GM18868 (cell line): ENCODE measurements at regions not wholly inside any gene's neighbourhood (a gene's known extent, or its start where the extent isn't known, plus 50 kb on each side); places are given as distances from the start of the nearest gene placed in this dataset.
A peak's percentile ranks its signal among the peaks of the same experiment; 100 is the strongest.

Source experiments
- ATAC-seq: cut with Tn5 transposase; IDR thresholded peaks from one replicate; pipeline ENCODE4 v1.9.1; 2021; ENCODE audit warnings: mild to moderate bottlenecking, moderate library complexity; ENCODE audit not compliant: unreplicated experiment

DNA sequence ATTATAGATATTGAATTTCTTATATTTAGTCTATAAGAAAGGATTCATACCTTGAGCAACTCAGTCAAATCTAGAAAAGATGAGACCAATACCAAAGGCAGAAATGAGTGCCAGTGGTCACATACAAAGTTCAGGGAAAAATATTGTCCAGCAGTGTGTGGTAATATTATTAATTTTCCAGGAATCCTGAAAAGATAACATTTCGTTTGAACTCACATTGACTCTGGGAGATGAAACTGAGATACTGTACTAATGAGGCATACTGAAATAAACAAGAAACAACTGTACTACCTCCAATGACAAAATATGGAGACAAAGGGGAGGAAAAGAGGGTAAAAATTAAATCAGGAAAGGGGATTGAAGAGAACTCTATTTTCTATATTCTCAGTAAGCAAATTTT lies 212.4 kb downstream of the TRAM1L1 start:
- ATAC-seq = no peak

DNA sequence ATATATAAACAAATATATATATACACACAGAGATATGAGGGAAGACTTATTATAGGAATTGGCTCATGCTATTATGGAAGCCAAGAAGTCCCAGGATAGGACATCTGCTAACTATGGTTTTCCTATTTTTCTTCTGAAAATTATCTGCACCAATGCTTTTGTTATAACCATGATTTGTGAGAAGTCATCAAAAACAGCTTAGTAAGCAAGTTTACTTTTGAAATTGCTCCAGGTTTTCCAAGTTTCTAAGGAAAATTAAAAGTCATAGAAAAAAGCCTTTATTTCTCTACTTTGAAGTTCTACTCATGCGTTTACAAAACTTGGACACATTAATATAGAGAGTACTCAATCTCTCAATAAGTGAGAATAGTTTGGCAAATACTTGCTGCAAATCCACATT lies 213.1 kb downstream of the TRAM1L1 start:
- ATAC-seq = no peak

DNA sequence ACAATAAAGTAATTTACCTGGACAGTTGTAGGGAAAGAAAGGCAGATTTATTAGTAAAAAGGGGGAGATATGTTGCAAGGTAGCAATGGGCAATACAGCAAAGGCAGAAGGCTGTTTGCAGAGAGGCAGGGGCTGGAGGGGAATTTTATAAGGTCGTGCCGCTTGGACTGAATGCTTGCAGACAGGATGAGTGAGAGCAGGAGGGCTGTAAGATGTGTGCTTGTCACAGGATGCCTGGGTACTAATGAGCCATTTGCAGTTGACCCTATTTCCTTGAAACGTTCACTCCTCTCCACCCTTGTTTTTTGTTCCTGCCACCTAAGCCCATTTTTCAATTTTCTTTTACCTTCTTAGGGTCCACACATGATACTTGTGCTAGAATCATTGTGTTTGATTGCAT lies 214.7 kb downstream of the TRAM1L1 start:
- ATAC-seq = no peak

DNA sequence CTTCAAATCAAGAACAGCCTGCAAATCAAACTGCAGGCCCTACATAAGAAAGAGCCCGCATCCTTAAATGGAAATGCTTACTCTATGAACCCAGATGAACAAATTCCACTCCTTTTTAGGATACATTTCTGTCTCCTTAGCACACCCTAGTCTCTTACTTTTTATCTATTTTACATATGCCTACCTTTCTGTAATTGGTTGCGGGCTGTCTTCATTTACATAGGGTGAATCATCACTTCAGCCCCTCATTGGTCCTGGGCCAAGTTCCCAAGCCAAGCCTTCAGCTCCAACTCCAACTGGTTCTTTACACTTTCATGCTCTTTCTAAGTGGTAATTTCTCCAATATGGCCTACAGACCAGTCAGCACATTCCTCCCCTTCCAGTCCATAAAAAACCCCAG lies 219.3 kb downstream of the TRAM1L1 start:
- ATAC-seq = no peak

DNA sequence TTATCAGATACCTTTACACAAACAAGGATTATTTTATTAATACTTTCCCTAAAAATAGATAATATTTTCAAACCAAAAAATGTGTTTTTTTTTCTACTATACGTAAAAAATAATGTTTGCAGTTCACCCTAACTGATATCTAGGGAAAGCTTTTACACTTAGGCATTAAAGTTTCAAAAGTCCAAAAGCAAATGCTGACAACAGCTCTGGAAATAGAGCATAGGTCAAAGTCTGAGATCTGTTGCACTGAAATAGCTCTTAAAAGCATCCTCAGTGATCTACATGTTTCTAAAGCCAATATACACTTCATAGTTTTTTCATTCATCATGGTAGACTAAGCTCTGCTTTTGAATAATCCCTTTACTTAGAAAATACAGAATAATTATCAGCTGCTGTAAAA lies 222.8 kb downstream of the TRAM1L1 start:
- no peak for ATAC-seq

DNA sequence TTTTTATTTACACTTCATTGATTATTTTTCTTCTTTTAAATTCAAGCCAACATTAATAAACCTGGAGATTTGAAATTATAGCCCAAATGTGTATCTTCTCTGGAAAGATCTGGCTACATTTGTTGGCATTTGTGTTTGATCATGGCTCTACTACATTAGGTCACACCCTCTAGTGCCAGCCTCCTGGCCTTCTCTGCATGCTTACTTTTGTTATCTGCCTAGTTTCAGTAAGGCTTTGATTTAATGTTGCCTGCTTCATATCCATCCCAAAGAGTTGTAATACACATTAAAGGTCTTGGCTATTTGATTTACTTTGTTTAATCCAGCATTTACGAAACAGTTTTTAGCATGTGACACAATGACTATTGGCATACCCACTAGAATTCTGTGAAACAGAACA lies 224.5 kb downstream of the TRAM1L1 start:
- no peak for ATAC-seq

DNA sequence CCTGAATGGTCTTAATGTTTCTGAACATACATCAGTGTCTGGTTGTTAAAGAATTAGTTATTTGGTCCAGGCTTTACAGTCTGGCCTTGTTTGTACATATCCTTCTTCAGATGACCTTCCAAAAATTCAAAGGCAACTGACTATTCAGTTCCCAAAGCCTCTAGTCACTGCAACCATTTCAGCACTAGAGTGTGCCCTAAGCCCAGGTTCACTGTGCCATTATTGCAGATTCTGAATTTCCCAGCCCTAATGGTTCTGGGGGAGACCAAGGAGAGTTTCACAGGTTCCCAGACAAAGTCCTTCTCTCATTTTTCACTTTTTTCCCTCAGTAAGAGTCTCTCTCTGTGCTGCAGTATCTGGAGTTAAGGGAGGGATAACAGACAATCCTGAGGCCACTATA lies 235.8 kb downstream of the TRAM1L1 start:
- ATAC-seq = no peak

DNA sequence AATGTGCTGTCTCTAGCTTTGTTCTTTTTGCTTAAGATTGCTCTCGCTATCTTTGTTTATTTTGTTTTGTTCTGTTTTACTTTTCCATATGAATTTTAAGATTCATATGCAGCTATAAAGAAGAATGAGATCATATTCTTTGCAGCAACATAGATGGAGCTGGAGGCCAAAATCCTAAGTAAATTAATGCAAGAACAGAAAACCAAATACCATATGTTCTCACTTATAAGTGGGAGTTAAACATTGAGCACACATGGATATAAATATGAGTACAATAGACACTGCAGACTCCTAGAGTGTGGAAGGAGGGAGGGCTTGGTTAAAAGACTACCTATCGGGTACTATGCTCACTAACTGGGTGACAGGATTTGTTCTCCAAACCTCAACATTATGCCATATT lies 237.8 kb downstream of the TRAM1L1 start:
- ATAC-seq = no peak

DNA sequence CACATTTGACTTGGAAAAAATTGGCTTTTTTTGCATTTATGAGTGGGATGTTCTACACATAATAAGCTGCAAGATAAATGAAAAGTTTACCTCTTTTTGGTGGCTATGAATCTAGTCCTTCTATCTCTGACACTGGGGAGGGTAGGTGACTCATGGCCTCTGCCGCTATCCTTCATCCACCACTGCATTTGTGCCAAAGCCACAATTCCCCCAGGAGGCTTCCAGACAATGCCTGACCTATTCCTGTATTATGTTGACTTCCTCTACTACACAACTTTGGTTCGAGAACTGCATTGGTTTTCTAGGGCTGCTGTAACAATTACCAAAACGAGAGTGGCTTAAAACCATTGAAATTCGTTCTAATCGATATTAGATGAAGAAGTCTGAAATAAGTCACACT lies 245.6 kb downstream of the TRAM1L1 start:
- no peak for ATAC-seq

DNA sequence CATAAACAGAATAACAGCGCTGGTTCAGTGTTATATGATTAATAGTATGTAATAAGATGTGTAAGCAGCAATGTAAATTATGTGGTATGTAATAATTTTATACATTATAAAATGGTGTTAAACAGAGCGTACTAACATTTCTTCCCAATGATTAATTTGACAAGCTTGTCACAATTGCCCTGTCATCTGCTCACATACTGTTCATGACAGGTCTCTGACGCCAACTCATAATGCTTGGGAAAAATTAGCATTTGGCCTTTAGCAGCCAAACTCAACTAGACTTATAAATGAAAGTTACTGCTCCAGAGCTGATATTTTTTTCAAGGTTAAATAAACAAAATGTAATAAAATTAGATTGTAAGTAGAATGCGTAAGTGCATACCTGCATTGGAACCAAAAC lies 246.8 kb downstream of the TRAM1L1 start:
- ATAC-seq = no peak

DNA sequence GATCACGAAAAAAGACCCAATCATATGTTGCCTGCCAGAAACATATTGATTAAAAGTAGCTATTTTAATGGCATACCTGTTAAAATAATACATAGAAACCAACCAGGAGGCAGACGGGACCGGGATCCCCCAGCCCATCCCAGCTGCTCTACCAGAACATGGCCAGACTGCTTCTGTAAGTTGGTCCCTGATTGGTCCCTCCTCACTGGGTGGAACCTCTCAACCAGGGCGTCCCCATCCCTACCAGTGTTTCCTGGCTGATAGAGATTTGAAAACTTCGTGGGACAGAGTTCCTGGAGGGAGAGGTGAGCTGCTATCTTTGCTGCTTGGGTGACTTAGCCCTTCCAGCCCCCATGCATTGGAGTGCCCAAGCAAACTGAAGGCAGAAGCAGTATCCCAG lies 256.2 kb downstream of the TRAM1L1 start:
- ATAC-seq = no peak

DNA sequence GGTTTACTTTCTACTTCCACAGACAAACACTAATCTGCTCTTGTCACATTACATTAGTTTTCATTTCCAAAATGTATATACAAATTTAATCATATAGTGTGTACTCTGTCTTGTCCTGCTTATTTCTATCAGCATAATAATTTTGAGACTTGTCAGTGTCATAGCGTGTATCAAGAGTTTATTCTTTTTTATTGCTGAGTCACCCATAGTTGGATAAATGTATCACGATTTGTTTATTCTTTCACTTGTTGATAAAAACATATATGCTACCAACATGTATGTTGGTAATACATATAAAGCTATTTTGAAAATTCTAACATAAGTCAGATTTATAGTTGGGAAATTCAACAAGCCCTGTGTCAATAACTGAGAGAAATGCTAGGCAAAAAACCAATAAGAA lies 261.2 kb downstream of the TRAM1L1 start:
- no peak for ATAC-seq

DNA sequence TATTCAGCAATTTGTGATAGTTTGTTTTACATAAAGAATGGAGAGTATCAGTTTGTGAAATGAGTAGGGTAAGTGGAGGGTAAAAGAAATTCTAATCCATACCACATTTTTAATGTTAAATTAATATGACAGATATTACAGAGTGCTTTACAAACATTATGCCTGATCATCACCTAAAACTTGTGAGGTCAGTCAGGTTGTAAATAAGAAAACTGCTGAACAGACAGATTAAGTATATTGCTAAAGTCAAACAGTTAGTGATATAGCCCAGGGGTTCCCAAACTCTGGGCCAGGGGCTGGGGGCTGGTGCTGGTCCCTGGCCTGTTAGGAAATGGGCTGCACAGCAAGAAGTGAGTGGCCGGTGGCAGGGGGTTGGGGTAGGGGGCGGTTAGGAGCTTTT lies 273.6 kb downstream of the TRAM1L1 start:
- ATAC-seq = no peak

DNA sequence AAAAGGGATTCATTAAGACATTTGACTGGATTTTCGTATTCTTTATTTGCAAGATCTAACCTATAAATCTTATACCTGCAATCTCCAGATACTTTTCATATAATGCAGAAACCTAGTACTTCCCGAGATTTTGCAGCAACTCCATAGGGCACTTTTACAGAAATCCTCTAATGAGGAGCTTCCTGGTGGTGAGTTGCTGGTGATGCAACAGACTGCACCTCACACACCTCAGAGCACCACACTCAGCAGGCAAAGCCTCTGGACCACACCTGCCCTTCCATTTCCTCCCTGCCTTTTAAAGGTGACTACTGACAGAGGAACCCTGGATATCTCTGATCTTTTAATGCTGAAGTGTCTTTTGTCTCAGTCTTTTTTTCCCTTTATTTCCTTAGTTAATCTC lies 289.4 kb downstream of the TRAM1L1 start:
- ATAC-seq = no peak

DNA sequence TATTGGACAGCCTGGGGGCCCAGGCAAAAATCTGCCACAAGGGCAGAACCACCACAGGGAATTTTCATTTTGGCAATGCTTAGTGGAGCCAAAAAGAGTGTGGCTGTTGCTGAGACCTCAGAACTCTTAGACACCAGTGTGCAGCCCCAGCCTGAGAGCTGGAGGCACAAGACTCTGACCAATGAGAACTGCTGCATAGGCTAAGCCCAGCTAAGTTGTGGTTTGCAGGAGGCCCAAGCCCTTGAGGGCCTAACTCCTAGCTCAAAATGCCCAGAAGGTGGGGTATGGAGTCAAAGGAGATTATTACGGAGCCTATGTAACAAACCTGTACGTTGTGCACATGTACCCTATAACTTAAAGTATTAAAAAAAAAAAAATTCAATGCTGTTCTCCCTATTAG lies 296.7 kb downstream of the TRAM1L1 start:
- ATAC-seq = no peak

DNA sequence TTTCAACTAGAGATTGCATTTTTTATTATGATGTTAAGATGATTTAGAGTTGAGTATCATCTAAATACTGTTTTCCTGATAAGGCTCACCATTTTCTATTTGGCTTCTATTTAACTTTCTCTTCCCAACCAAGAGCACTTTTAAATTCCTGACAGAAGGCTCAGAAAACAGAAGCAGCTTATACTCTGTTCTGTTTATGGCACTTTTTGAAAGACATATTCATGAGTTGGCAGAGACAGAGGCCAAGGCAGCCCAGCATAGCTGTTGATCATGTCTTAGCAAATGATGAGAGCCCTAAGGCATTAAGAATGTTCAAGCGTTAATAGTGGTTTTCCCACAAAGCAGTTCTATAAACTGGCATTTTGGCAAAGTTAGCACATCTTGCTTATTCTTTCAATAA lies 330.3 kb downstream of the TRAM1L1 start:
- ATAC-seq = no peak

DNA sequence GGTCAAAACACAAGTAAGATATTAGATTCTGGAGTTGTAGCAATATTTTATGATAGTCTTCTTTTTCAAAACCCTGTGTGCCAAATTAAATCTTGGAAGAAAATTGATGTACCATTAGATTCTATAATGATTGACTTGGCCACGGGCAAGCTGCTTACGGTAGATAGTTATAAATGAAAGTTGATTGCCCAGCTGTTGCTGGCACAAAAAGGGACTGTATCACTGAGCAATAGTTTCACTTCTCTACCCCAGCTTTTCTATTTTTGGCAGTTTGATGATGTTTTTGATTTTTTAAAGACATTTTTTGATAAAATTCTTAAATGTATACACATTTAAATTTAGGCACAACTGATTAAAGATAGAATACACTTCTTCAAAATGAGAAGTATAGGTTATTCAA lies 333.3 kb downstream of the TRAM1L1 start:
- ATAC-seq = no peak

DNA sequence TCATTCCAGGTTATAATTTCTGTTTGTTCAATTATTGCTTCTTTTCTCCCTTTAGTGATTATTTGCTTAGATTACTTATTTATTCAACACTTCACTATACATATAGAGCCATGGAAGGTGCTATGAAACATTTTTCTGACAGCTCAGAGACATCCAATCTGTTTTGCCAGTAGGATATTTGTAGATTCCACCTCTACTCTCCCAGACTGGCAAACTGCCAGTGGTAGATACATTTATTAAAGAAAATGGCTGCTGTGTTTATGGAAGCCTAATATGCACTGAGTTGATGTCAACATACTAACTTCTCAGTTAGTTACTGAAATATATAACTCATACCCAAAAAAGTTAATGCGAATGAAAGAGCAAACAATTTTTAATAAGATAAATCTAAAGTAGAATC lies 348.6 kb downstream of the TRAM1L1 start:
- no peak for ATAC-seq

DNA sequence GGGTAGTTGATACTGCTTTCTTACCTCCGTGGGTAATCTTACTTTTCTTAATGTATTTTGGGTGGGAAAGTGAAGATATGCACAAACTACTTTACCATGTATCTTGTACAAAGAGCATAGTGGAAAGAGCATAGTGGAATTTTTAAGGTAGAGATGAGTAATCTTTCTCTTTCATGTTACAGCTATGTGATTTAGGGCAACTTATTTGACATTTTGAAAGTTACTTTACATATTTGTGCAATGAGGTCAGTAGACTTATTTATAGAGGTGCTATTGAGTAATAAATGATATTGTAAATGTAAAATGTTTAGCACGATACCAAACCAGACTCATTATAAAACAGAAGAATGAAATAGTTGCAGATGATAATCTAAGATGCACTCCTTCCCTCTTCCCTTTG lies 351.2 kb downstream of the TRAM1L1 start:
- no peak for ATAC-seq

DNA sequence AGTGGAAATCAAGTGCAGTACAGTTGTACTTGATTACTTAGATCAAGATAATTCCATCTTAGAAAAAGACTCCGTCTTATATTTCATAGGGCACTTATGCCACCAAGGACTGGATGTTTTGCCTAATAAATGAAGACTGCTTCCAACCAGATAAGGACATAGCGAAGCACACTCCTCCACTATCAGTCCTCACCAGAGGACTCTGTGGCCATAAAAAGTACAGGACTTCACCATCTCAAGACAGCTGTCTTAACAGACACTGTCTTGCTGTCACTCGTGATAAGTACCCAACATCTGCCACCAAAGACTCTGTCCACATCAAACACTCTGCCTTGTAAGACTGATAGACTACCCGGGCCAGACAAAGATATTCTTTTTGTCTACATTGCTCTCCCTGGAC lies 352.0 kb downstream of the TRAM1L1 start:
- ATAC-seq = no peak

DNA sequence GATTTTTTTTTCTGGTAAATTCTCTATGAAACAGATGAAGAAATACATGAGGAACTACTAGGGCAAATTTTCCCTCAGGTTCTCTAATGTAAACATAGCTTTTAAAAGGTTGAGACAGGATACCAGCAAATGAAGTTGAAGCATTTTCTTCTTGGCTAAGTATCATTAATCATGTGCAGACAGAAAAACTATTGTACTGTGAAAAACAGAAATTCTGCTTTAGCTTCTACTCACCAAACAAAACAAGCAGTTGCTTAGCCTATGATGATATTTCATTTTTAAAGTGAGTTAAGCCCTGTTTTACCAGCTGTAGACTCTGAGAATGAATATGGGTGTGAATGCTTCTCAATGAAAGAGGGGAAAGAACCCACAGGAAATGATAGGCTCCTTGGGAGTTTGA lies 358.9 kb downstream of the TRAM1L1 start:
- no peak for ATAC-seq

DNA sequence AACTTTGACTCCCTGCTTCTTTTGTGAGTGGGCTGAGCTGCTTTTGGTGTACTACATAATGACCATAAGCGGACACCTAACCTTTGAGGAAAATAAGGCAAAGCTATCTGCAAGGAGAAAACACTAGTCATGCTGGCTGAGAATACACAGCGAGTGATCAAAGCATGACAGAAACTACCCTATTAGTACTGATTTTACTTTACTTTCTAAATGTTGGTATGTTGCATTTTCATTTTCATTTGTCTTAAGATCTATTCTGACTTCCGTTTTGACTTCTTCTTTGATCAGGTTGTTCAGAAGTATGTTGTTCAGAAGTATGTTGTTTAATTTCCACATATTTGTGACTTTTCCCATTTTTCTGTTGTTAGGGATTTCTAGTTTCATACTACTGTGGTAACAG lies 361.1 kb downstream of the TRAM1L1 start:
- ATAC-seq = peak; percentile 99

DNA sequence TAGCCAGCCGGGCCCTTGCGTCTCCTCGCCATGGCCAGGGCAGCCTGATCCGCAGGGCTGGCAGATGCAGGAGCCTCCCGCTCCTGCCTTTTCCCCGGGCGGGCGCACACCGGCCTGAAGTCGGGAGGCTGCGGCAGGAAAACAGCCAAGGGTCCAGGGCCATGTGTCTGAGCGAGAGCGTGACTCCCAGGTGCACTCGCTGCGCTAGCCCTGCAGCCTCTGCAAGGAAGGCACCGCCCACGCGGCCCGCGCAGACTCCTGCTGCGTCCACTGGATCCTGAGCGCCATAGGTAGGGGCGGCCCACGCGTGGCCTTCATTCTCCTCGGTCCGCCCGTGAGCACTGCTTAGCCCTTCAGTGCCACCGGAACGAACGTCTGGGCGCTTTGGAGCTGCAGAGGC lies 379.9 kb downstream of the TRAM1L1 start:
- ATAC-seq = no peak

DNA sequence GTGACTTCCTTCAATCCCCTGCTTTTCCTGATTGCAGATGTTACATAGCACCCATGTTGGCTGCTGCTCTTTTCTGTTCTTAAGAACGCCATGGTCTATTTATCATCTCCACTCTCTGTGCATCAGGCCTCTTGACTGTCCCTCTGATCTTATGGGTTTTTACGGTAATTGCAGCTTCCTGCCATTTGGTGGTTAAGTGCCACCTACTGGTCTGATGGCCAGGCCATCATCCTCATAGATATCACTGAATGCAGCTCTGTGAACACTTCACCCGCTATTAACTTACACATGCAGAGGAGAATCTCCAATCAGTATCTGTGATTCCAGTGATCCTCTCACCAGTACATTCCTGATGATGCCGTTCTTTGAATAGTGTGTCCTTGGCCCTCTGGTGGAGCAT lies 382.4 kb downstream of the TRAM1L1 start:
- no peak for ATAC-seq
